WERI-Rb-1 (cell line): ENCODE measurements at regions not wholly inside any gene's neighbourhood (a gene's known extent, or its start where the extent isn't known, plus 50 kb on each side); places are given as distances from the start of the nearest gene placed in this dataset.
"Not testable (repeated sequence)": the region's sequence is repeated elsewhere in the genome, so short reads cannot be mapped to it uniquely, and the experiment has no call there.

Source experiments
- DNase-seq: peaks from one replicate; pipeline ENCODE4 v3.0.0-alpha.2; 2020
- H3K27ac ChIP-seq: fragments of 250-450 bp; sonication (Bioruptor Pico); 2 replicates; pipeline ENCODE4 v1.5.1; 2020; ENCODE audit warnings: mild to moderate bottlenecking, moderate library complexity
- H3K27me3 ChIP-seq: fragments of 250-450 bp; sonication (Bioruptor Pico); 2 replicates; pipeline ENCODE4 v1.5.1; 2021; ENCODE audit warnings: mild to moderate bottlenecking, low read depth, moderate library complexity; ENCODE audit not compliant: insufficient read depth, severe bottlenecking
- H3K36me3 ChIP-seq: fragments of 250-450 bp; sonication (Bioruptor Pico); 2 replicates; pipeline ENCODE4 v1.5.1; 2020; ENCODE audit warnings: mild to moderate bottlenecking, moderate library complexity
- H3K4me3 ChIP-seq: 2 replicates; pipeline ENCODE4 v1.5.1; 2011; ENCODE audit warnings: low read depth, mild to moderate bottlenecking, control low read depth, low read length
- H3K9me3 ChIP-seq: fragments of 250-450 bp; sonication (Bioruptor Pico); 2 replicates; pipeline ENCODE4 v1.5.1; 2021; ENCODE audit warnings: mild to moderate bottlenecking, moderate library complexity; ENCODE audit not compliant: severe bottlenecking
- TF ChIP-seq, protein P1 (sequence below): IDR thresholded peaks from 2 replicates; pipeline ENCODE4 v1.5.1; 2011; ENCODE audit warnings: low read depth, mild to moderate bottlenecking, control low read depth, inconsistent platforms, low read length

DNA sequence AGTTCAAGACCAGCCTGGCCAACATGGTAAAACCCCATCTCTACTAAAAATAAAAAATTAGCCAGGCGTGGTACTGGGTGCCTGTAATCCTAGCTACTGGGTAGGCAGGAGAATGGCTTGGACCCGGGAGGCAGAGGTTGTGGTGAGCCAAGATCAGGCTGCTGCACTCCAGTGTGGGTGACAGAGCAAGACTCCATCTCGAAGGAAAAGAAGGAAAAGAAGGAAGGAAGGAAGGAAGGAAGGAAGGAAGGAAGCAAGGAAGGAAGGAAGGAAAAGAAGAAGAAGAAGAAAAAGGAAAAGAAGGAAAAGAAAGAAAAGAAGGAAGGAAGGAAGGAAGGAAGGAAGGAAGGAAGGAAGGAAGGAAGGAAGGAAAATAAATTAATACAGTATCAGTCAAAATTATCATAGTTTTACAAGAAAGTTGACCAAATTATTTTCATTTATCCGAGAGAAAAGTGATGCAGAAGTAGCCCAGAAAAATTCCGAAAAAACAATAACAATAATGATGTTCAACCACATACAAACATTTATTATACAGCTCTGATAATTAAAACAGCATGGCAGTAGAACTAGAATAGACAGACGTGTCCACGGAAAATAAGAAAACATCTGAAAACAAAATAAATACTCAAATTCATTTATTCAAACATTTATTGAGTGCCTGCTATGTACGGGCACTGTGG is 292.4 kb upstream of the MKLN1 start:
- Histone ChIP-seq H3K4me3 (no peak overlapping the region), H3K27ac (no peak overlapping the region), H3K36me3 (no peaks in the 10 kb centered on the region), H3K27me3 (no peaks in the 10 kb centered on the region), H3K9me3 (no peaks in the 10 kb centered on the region)
- DNase-seq: no peak
- TF ChIP-seq, protein P1, sequence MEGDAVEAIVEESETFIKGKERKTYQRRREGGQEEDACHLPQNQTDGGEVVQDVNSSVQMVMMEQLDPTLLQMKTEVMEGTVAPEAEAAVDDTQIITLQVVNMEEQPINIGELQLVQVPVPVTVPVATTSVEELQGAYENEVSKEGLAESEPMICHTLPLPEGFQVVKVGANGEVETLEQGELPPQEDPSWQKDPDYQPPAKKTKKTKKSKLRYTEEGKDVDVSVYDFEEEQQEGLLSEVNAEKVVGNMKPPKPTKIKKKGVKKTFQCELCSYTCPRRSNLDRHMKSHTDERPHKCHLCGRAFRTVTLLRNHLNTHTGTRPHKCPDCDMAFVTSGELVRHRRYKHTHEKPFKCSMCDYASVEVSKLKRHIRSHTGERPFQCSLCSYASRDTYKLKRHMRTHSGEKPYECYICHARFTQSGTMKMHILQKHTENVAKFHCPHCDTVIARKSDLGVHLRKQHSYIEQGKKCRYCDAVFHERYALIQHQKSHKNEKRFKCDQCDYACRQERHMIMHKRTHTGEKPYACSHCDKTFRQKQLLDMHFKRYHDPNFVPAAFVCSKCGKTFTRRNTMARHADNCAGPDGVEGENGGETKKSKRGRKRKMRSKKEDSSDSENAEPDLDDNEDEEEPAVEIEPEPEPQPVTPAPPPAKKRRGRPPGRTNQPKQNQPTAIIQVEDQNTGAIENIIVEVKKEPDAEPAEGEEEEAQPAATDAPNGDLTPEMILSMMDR: no peak

DNA sequence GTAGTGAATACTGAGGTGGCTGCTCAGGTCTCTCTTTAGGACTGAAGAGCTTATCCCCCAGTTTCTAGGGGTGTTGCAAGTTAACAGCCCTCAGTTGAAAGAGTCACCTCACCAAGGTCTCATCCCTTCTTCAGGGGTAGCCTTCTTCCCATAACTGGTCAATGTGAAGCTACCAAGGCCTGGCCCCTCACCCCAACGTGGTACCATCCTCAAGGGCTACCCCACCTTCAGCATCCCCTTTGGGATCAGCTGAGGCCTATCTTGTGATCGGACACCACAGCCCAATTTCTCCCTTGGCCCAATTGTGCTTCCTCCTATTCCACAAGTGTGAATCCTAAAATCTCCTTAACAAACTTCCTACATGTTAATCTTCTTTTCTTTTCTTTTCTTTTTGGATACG is 289.5 kb upstream of the MKLN1 start:
- no peak for DNase-seq
- Histone ChIP-seq H3K27me3 (no peaks in the 10 kb centered on the region), H3K4me3 (no peak overlapping the region), H3K36me3 (no peaks in the 10 kb centered on the region), H3K27ac (no peak overlapping the region), H3K9me3 (no peaks in the 10 kb centered on the region)
- TF ChIP-seq, protein P1: no peak

DNA sequence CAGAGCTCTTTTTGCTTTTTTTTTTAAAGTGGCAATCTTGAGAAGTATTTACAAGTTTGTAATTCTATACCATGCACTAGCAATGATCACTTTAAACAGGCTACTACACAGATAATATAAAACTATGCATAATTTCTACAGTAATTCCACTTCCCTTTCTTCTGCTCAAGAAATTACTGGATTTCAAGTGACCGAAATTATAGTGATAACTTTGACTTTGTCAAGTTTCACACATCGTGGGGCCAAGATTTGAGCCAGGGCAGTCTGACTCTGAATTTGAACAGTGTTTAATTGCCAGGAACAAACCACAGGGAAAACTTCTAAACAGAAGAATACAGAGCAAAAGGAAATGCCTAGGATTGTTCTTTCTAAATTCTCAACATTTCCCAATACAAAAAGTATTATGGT is 288.3 kb upstream of the MKLN1 start:
- Histone ChIP-seq H3K36me3 (no peaks in the 10 kb centered on the region), H3K27ac (no peak overlapping the region), H3K9me3 (no peaks in the 10 kb centered on the region), H3K4me3 (no peak overlapping the region), H3K27me3 (no peaks in the 10 kb centered on the region)
- TF ChIP-seq, protein P1: no peak
- DNase-seq: no peak

DNA sequence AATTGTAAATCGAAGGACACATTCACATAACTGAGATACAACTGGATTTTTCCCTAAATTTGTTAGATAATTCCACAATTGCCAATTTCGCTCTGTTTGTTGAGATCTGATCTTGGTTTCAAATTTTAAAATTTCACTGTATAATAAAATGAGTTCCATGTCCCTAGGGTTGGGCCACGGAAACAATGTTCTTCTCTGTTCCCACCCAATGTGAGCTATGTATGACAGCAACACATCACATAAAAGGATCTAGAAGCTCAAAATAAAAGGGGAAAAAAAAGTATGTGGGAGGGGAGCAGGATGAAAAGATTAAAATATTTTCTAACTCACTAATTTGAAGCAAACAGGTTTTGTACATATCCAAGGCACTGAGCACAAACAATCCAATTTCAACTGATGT is 287.8 kb upstream of the MKLN1 start:
- Histone ChIP-seq H3K36me3 (no peaks in the 10 kb centered on the region), H3K27ac (no peak overlapping the region), H3K9me3 (no peaks in the 10 kb centered on the region), H3K27me3 (no peaks in the 10 kb centered on the region), H3K4me3 (no peak overlapping the region)
- TF ChIP-seq, protein P1: no peak
- DNase-seq: no peak

DNA sequence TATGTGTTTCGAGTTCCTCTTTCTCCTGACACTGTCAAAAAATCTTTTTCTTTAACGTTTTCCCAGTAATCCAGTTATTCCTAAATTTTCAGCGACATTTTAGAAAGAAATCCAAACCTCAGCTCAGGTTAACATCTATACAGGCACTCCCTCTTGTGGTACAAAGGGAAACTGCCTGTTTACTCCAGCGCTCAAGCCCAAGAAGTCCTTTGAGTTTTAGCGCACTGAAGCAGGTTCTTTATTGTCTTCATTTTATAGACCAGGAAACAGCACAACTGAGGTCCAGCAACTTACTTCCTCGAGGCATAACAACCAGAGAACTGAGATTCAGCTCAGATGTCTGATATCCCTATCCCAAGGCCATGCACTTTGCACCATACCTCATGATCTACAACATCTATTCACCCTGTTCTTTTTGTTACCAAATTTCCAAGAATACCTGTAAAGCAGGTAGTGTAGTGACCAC is 287.2 kb upstream of the MKLN1 start:
- no peaks in the 10 kb centered on the region for H3K9me3 ChIP-seq
- TF ChIP-seq, protein P1: peak; percentile 82
- no peaks in the 10 kb centered on the region for H3K27me3 ChIP-seq
- H3K4me3 ChIP-seq: no peak overlapping the region
- H3K27ac ChIP-seq: no peak overlapping the region
- DNase-seq: peak; percentile 37
- H3K36me3 ChIP-seq: no peaks in the 10 kb centered on the region

DNA sequence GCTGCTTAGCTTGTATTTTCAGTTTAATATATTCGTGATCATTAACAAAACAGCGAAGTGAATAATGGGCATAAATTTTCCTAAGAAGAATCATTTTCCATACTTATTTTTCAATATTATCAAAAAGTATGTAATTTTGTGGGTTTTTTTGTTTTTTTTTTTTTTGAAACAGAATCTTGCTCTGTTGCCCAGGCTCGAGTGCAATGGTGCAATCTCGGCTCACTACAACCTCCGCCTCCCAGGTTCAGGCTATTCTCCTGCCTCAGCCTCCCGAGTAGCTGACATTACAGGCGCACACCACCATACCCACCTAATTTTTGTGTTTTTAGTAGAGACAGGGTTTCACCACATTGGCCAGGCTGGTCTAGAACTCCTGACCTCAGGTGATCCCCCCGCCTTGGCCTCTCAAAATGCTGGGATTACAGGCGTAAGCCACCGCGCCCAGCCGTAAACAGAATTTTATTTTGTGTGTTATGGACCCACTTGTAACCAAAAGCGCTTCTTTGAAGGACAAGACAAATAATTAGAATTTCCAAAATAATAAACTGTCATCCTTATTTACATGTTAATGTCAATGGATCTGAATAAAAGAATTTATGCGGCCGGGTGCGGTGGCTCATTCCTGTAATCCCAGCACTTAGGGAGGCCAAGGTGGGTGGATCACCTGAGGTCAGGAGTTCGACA is 286.5 kb upstream of the MKLN1 start:
- H3K27ac ChIP-seq, H3K9me3 ChIP-seq, H3K4me3 ChIP-seq, H3K36me3 ChIP-seq, H3K27me3 ChIP-seq, DNase-seq: not testable (repeated sequence)
